ENCODE measurements at regions not wholly inside any gene's neighbourhood (a gene's known extent, or its start where the extent isn't known, plus 50 kb on each side); places are given as distances from the start of the nearest gene placed in this dataset.

GRCh38 chrX:8967461-8967860, 66.5 kb downstream of the FAM9B start:
- TF ChIP-seq CTCF (IDR thresholded peaks at IDR 0.05) (no peak), POLR2A (IDR thresholded peaks at IDR 0.05) (no peak)
